Lower leg skin (tissue), 3 donors: ENCODE measurements at regions not wholly inside any gene's neighbourhood (a gene's known extent, or its start where the extent isn't known, plus 50 kb on each side); places are given as distances from the start of the nearest gene placed in this dataset.

Experiments used
- POLR2A ChIP-seq, 2 donors: fragments of 450-650 bp; IDR thresholded peaks; one replicate each; pipeline ENCODE4 v1.6.1; 2016 to 2017; ENCODE audit warnings: antibody characterized with exemption in 2 of 2, mild to moderate bottlenecking in 1 of 2, moderate library complexity in 1 of 2
- TF ChIP-seq, protein P1 (sequence below), 3 donors: fragments of 450-650 bp; IDR thresholded peaks; one replicate each; pipeline ENCODE4 v1.5.1; 2016; ENCODE audit warnings: antibody characterized with exemption in 3 of 3, mild to moderate bottlenecking in 3 of 3, moderate library complexity in 2 of 3

DNA sequence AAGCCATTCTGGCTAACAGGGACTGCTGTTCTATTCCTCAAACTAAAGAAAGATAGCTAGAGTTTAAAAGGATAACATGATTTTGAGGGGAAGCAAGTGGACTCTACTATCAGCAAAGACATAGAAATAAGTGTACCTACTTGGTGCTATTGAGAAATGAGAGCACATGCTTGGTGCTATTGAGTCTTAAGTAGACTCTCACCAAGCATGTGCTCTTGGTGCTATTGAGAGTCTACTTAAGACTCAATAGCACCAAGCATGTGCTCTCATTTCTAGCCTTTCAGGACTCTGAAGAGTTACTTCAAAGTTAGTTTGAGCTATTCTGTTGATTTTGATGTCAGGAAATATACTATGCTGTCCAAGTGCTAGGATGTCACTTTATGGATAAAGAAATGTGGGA lies 733.0 kb upstream of the ZWINT start:
- TF ChIP-seq, protein P1, sequence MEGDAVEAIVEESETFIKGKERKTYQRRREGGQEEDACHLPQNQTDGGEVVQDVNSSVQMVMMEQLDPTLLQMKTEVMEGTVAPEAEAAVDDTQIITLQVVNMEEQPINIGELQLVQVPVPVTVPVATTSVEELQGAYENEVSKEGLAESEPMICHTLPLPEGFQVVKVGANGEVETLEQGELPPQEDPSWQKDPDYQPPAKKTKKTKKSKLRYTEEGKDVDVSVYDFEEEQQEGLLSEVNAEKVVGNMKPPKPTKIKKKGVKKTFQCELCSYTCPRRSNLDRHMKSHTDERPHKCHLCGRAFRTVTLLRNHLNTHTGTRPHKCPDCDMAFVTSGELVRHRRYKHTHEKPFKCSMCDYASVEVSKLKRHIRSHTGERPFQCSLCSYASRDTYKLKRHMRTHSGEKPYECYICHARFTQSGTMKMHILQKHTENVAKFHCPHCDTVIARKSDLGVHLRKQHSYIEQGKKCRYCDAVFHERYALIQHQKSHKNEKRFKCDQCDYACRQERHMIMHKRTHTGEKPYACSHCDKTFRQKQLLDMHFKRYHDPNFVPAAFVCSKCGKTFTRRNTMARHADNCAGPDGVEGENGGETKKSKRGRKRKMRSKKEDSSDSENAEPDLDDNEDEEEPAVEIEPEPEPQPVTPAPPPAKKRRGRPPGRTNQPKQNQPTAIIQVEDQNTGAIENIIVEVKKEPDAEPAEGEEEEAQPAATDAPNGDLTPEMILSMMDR (IDR thresholded peaks at IDR 0.05): no peak
- no peak for TF ChIP-seq POLR2A (IDR thresholded peaks at IDR 0.05)
